Left lobe of liver (tissue), 2 donors: ENCODE measurements at regions not wholly inside any gene's neighbourhood (a gene's known extent, or its start where the extent isn't known, plus 50 kb on each side); places are given as distances from the start of the nearest gene placed in this dataset.
A peak's percentile ranks its signal among the peaks of the same experiment; 100 is the strongest.

Experiments used
- ATAC-seq: fragments of 200-7000 bp; cut with Tn5 transposase; one replicate; pipeline ENCODE4 v1.9.1; 2020; ENCODE audit warnings: mild to moderate bottlenecking, moderate library complexity
- DNase-seq: peaks from one replicate; pipeline ENCODE4 v3.0.0-alpha.2; 2020; ENCODE audit warnings: low spot score
- donor health status: DM: no; HTN: no; CAD: no; lungs with moderate emphysema.
- donor health status: DM: no; HTN: yes; CAD: no.

- DNase-seq = no peak
- no peak for ATAC-seq
These were observed 167.0 kb downstream of the INSIG2 start for GRCh38 chr2:118255301-118255700.

- DNase-seq (no peak), ATAC-seq (peak; percentile 87)
These were observed 165.8 kb downstream of the INSIG2 start for GRCh38 chr2:118254116-118254515.

GRCh38 chr2:118251427-118251826 lies 163.2 kb downstream of the INSIG2 start:
- no peak for ATAC-seq
- no peak for DNase-seq

GRCh38 chr2:118250463-118250862 lies 162.2 kb downstream of the INSIG2 start:
- DNase-seq (no peak), ATAC-seq (no peak)

- ATAC-seq (no peak), DNase-seq (no peak)
These were observed 161.7 kb downstream of the INSIG2 start for GRCh38 chr2:118250001-118250400.

- ATAC-seq (no peak), DNase-seq (no peak)
These were observed 161.3 kb downstream of the INSIG2 start for GRCh38 chr2:118249531-118249930.

- DNase-seq (peak; percentile 62), ATAC-seq (peak; percentile 87)
These were observed 158.5 kb downstream of the INSIG2 start for GRCh38 chr2:118246726-118247125.

- no peak for DNase-seq
- ATAC-seq = no peak
These were observed 157.8 kb downstream of the INSIG2 start for GRCh38 chr2:118246079-118246478.

- DNase-seq (no peak), ATAC-seq (no peak)
These were observed 156.4 kb downstream of the INSIG2 start for GRCh38 chr2:118244686-118245085.

- no peak for ATAC-seq
- no peak for DNase-seq
These were observed 154.8 kb downstream of the INSIG2 start for GRCh38 chr2:118243031-118243430.

- ATAC-seq = no peak
- DNase-seq = no peak
These were observed 153.9 kb downstream of the INSIG2 start for GRCh38 chr2:118242216-118242615.

- DNase-seq (no peak), ATAC-seq (no peak)
These were observed 152.9 kb downstream of the INSIG2 start for GRCh38 chr2:118241128-118241527.

GRCh38 chr2:118240276-118240675 lies 152.0 kb downstream of the INSIG2 start:
- no peak for ATAC-seq
- DNase-seq = no peak

GRCh38 chr2:118239284-118239683 lies 151.0 kb downstream of the INSIG2 start:
- DNase-seq (no peak), ATAC-seq (no peak)

- DNase-seq = no peak
- no peak for ATAC-seq
These were observed 149.2 kb downstream of the INSIG2 start for GRCh38 chr2:118237451-118237850.

GRCh38 chr2:118232796-118233195 lies 144.5 kb downstream of the INSIG2 start:
- ATAC-seq = no peak
- DNase-seq = no peak

- no peak for ATAC-seq
- no peak for DNase-seq
These were observed 144.1 kb downstream of the INSIG2 start for GRCh38 chr2:118232391-118232790.

- no peak for ATAC-seq
- no peak for DNase-seq
These were observed 143.5 kb downstream of the INSIG2 start for GRCh38 chr2:118231759-118232158.

- DNase-seq (no peak), ATAC-seq (no peak)
These were observed 139.6 kb downstream of the INSIG2 start for GRCh38 chr2:118227698-118228508.

GRCh38 chr2:118225666-118226065 lies 137.4 kb downstream of the INSIG2 start:
- ATAC-seq (no peak), DNase-seq (no peak)

GRCh38 chr2:118224895-118225311 lies 136.6 kb downstream of the INSIG2 start:
- DNase-seq = no peak
- no peak for ATAC-seq

- DNase-seq (no peak), ATAC-seq (peak; percentile 64)
These were observed 136.0 kb downstream of the INSIG2 start for GRCh38 chr2:118223992-118224894.
